ENCODE measurements at regions not wholly inside any gene's neighbourhood (a gene's known extent, or its start where the extent isn't known, plus 50 kb on each side); places are given as distances from the start of the nearest gene placed in this dataset.

GRCh38 chr9:74064702-74065101, 432.4 kb upstream of the RORB start (continued):
- no peak for TF ChIP-seq REST (IDR thresholded peaks at IDR 0.05; ENCODE audit: unreplicated experiment)
- TF ChIP-seq EZH2 (IDR thresholded peaks at IDR 0.05; ENCODE audit: low read depth, unreplicated experiment) = no peak

GRCh38 chr9:74066128-74066527, 431.0 kb upstream of the RORB start:
- H3K36me3 ChIP-seq (ENCODE audit: insufficient read depth) = 0 out of 2 replicates have a peak, but pooled peaks cover 6% of the 10 kb centered on the region
- H3K9me3 Mint-ChIP-seq = peaks cover 17% of the 10 kb centered on the region; the same call in 2 of the 3 replicates
- no peaks in the 10 kb centered on the region for H3F3A ChIP-seq (replicated peaks; ENCODE audit: low read depth)
- no peaks in the 10 kb centered on the region for H3K27me3 ChIP-seq (ENCODE audit: insufficient read depth)
- H3K36me3 Mint-ChIP-seq (ENCODE audit: low read depth) = peaks cover 28% of the 10 kb centered on the region
- no peaks in the 10 kb centered on the region for H3K4me1 ChIP-seq (ENCODE audit: insufficient read depth)
- H3K9me2 ChIP-seq (ENCODE audit: insufficient read depth) = no peaks in the 10 kb centered on the region; the same call in 1 of the 2 replicates
- H4K20me1 ChIP-seq (replicated peaks; ENCODE audit: insufficient read depth) = no peaks in the 10 kb centered on the region
- H3K4me2 ChIP-seq = no peak overlapping the region
- H3K79me2 ChIP-seq (replicated peaks; ENCODE audit: insufficient read depth) = no peaks in the 10 kb centered on the region
- H3K27ac Mint-ChIP-seq = no peak overlapping the region
- no peak overlapping the region for H3K27ac ChIP-seq (ENCODE audit: low read depth)
- no peak overlapping the region for H3K4me3 ChIP-seq
- H3K27me3 Mint-ChIP-seq (ENCODE audit: insufficient read depth, low read depth, poor library complexity) = no peaks in the 10 kb centered on the region
- DNase-seq (ENCODE audit: low spot score) (no peak), ATAC-seq (no peak)
- H3K4me1 Mint-ChIP-seq = no peaks in the 10 kb centered on the region
- no peak overlapping the region for H2AFZ ChIP-seq
- no peak overlapping the region for H3K4me3 Mint-ChIP-seq
- TF ChIP-seq JUNB (IDR thresholded peaks at IDR 0.05; ENCODE audit: unreplicated experiment) (no peak), ZNF331 (CRISPR knock-in tag; IDR thresholded peaks at IDR 0.05; ENCODE audit: low read depth) (no peak), REST (IDR thresholded peaks at IDR 0.05; ENCODE audit: unreplicated experiment) (no peak), CTCF (conservative IDR thresholded peaks at IDR 0.05; ENCODE audit: low read depth in 2 of 2) (no peak), ETS1 (IDR thresholded peaks at IDR 0.05) (no peak), CREB1 (CRISPR knock-in tag; IDR thresholded peaks at IDR 0.05; ENCODE audit: low read depth) (no peak), ZNF462 (CRISPR knock-in tag; IDR thresholded peaks at IDR 0.05) (no peak)
